OCI-LY3 (cell line): ENCODE measurements at regions not wholly inside any gene's neighbourhood (a gene's known extent, or its start where the extent isn't known, plus 50 kb on each side); places are given as distances from the start of the nearest gene placed in this dataset.

ENCODE experiments used
- EZH2phosphoT487 ChIP-seq: fragments of 200-600 bp; shearing (Covaris generic); IDR thresholded peaks from 2 replicates; pipeline ENCODE4 v1.6.1; 2018; ENCODE audit warnings: antibody characterized with exemption, mixed run types, low read depth
- TF ChIP-seq, protein P1 (sequence below): fragments of 200-600, 300-600 bp; sonication (generic); IDR thresholded peaks from 2 replicates; pipeline ENCODE4 v1.5.1; 2014; ENCODE audit warnings: antibody characterized with exemption, low read length, low read depth

DNA sequence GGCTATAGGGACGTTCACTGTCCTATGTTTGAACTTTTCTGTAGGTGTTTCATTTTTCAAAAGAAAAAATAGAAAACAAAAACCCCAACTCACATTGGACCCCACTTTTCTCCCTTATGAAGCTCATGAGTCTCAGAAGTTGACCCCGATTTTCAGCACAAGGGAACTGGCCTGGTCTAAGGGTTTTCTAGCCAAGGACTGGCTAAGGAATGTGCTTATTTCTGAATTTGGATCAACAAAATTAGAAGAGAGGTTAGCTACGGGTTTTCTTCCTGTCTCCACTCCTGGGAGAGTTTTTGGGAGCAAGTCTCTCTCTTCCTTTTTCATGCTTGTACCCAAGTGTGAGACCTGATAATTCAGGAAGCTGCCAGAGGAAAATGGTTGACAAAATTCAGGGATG lies 453.2 kb downstream of the KLF12 start:
- TF ChIP-seq, protein P1, sequence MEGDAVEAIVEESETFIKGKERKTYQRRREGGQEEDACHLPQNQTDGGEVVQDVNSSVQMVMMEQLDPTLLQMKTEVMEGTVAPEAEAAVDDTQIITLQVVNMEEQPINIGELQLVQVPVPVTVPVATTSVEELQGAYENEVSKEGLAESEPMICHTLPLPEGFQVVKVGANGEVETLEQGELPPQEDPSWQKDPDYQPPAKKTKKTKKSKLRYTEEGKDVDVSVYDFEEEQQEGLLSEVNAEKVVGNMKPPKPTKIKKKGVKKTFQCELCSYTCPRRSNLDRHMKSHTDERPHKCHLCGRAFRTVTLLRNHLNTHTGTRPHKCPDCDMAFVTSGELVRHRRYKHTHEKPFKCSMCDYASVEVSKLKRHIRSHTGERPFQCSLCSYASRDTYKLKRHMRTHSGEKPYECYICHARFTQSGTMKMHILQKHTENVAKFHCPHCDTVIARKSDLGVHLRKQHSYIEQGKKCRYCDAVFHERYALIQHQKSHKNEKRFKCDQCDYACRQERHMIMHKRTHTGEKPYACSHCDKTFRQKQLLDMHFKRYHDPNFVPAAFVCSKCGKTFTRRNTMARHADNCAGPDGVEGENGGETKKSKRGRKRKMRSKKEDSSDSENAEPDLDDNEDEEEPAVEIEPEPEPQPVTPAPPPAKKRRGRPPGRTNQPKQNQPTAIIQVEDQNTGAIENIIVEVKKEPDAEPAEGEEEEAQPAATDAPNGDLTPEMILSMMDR: no peak
- TF ChIP-seq EZH2phosphoT487: no peak
